ENCODE measurements at regions not wholly inside any gene's neighbourhood (a gene's known extent, or its start where the extent isn't known, plus 50 kb on each side); places are given as distances from the start of the nearest gene placed in this dataset.

DNA sequence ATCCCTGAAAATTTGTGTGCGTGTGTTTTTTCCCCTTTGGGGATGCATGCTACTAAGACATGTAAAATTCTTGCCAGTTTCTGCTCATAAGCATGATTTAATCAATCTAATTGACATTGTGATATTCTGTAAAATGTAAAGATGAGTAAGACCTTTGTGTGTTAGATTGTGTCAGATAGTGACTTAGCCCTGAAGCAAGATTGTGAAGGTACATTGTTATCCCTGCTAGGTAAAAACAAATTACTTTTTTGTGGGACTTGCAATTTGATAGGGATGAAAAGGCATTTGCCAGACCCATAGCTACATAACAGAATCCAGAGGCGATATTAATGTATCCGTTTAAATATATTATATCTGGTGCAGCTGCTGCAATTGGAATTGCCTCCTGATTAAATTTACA lies 338.0 kb downstream of the RWDD3 start:
- peaks cover 5% of the 10 kb centered on the region for H3K27me3 Mint-ChIP-seq (ENCODE audit: low read depth, unreplicated experiment)
- H3K79me2 ChIP-seq (ENCODE audit: insufficient read depth, low read length): no peaks in the 10 kb centered on the region

DNA sequence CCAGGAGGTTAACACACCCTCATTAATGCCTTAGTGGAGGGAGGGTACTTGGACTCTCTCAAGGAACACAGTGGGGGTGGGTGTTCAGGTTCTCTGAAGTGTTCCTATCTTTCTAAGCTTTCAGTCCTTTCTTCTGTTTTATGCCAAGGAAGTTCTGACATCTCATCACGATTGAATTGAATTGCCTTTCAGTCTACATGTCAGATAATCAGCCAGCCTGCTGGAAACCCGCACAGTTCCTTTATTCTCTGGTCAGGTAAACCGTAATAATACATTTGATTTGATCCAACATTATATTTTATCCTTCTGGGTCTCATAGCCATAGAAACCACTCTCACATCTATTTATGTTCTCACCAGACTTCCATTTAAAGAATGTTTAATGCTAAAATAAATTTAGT lies 339.0 kb downstream of the RWDD3 start:
- no peaks in the 10 kb centered on the region for H3K36me3 Mint-ChIP-seq (ENCODE audit: low read depth, unreplicated experiment)
- H3K9me3 Mint-ChIP-seq (ENCODE audit: unreplicated experiment): peaks cover 3% of the 10 kb centered on the region
- Histone ChIP-seq H3K9ac (ENCODE audit: low read length) (no peak overlapping the region), H4K20me1 (ENCODE audit: insufficient read depth, low read length) (no peaks in the 10 kb centered on the region), H3K27ac (ENCODE audit: low read depth, low read length) (no peak overlapping the region), H3K36me3 (ENCODE audit: insufficient read depth, low read length) (no peaks in the 10 kb centered on the region), H3K9me3 (ENCODE audit: insufficient read depth, low read depth, low read length) (no peaks in the 10 kb centered on the region), H3K4me2 (ENCODE audit: low read length) (no peak overlapping the region), H2AFZ (ENCODE audit: low read depth, low read length) (no peak overlapping the region), H3K79me2 (ENCODE audit: insufficient read depth, low read length) (no peaks in the 10 kb centered on the region), H3K4me3 (ENCODE audit: insufficient read depth, low read depth, low read length) (no peak overlapping the region), H3K4me1 (ENCODE audit: insufficient read depth, low read length) (no peaks in the 10 kb centered on the region), H3K27me3 (ENCODE audit: insufficient read depth, low read length) (no peaks in the 10 kb centered on the region)
- DNase-seq (ENCODE audit: low read depth): no peak
- no peak for TF ChIP-seq EZH2 (IDR thresholded peaks at IDR 0.05; ENCODE audit: insufficient read depth, low read length)
- TF ChIP-seq, protein P1, sequence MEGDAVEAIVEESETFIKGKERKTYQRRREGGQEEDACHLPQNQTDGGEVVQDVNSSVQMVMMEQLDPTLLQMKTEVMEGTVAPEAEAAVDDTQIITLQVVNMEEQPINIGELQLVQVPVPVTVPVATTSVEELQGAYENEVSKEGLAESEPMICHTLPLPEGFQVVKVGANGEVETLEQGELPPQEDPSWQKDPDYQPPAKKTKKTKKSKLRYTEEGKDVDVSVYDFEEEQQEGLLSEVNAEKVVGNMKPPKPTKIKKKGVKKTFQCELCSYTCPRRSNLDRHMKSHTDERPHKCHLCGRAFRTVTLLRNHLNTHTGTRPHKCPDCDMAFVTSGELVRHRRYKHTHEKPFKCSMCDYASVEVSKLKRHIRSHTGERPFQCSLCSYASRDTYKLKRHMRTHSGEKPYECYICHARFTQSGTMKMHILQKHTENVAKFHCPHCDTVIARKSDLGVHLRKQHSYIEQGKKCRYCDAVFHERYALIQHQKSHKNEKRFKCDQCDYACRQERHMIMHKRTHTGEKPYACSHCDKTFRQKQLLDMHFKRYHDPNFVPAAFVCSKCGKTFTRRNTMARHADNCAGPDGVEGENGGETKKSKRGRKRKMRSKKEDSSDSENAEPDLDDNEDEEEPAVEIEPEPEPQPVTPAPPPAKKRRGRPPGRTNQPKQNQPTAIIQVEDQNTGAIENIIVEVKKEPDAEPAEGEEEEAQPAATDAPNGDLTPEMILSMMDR (IDR thresholded peaks at IDR 0.05; ENCODE audit: insufficient read depth, low read depth, low read length): no peak
- H3K27ac Mint-ChIP-seq (ENCODE audit: unreplicated experiment): no peak overlapping the region
- no peak overlapping the region for H3K4me3 Mint-ChIP-seq (ENCODE audit: unreplicated experiment)
- peaks cover 5% of the 10 kb centered on the region for H3K27me3 Mint-ChIP-seq (ENCODE audit: low read depth, unreplicated experiment)
- FAIRE-seq: no peak
- H3K4me1 Mint-ChIP-seq (ENCODE audit: low read depth, unreplicated experiment): no peaks in the 10 kb centered on the region

More for the DNA sequence above, 338.0 kb downstream of the RWDD3 start:
- Histone ChIP-seq H2AFZ (ENCODE audit: low read depth, low read length) (no peak overlapping the region), H3K36me3 (ENCODE audit: insufficient read depth, low read length) (no peaks in the 10 kb centered on the region), H3K4me2 (ENCODE audit: low read length) (no peak overlapping the region), H3K9ac (ENCODE audit: low read length) (no peak overlapping the region), H3K4me3 (ENCODE audit: insufficient read depth, low read depth, low read length) (no peak overlapping the region), H3K9me3 (ENCODE audit: insufficient read depth, low read depth, low read length) (no peaks in the 10 kb centered on the region), H3K27ac (ENCODE audit: low read depth, low read length) (no peak overlapping the region), H4K20me1 (ENCODE audit: insufficient read depth, low read length) (no peaks in the 10 kb centered on the region), H3K4me1 (ENCODE audit: insufficient read depth, low read length) (no peaks in the 10 kb centered on the region), H3K27me3 (ENCODE audit: insufficient read depth, low read length) (no peaks in the 10 kb centered on the region)
- DNase-seq (ENCODE audit: low read depth) (no peak), FAIRE-seq (no peak)
- H3K4me1 Mint-ChIP-seq (ENCODE audit: low read depth, unreplicated experiment): no peaks in the 10 kb centered on the region
- H3K4me3 Mint-ChIP-seq (ENCODE audit: unreplicated experiment): no peak overlapping the region
- H3K9me3 Mint-ChIP-seq (ENCODE audit: unreplicated experiment): peaks cover 3% of the 10 kb centered on the region
- no peak overlapping the region for H3K27ac Mint-ChIP-seq (ENCODE audit: unreplicated experiment)
- TF ChIP-seq, protein P1 (IDR thresholded peaks at IDR 0.05; ENCODE audit: insufficient read depth, low read depth, low read length): no peak
- TF ChIP-seq EZH2 (IDR thresholded peaks at IDR 0.05; ENCODE audit: insufficient read depth, low read length): no peak
- H3K36me3 Mint-ChIP-seq (ENCODE audit: low read depth, unreplicated experiment): no peaks in the 10 kb centered on the region

DNA sequence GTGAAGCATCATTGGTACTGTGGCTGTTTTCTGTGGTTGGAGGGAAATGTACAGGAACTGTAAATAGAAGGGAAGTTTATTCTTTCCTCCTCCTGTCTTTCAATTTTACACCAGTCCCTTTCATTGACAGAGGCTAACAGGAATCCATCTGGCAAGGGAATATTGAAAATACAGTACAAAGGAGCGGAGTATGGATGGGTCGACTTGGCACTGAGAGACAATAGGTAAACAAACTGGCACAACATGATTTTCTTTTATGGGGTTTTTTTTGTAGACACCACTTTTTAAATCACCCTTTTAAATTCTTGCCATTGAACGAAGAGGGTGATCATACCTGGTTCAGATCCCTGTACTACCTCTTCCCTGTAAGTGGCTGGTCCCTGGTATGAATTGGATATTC lies 341.3 kb downstream of the RWDD3 start:
- H3K4me3 Mint-ChIP-seq (ENCODE audit: unreplicated experiment): no peak overlapping the region
- FAIRE-seq: no peak
- H3K9ac ChIP-seq (ENCODE audit: low read length): no peak overlapping the region

More for the DNA sequence above, 341.3 kb downstream of the RWDD3 start:
- no peak for DNase-seq (ENCODE audit: low read depth)
- Histone ChIP-seq H3K4me2 (ENCODE audit: low read length) (no peak overlapping the region), H3K9me3 (ENCODE audit: insufficient read depth, low read depth, low read length) (no peaks in the 10 kb centered on the region), H3K4me3 (ENCODE audit: insufficient read depth, low read depth, low read length) (no peak overlapping the region), H3K27me3 (ENCODE audit: insufficient read depth, low read length) (no peaks in the 10 kb centered on the region), H2AFZ (ENCODE audit: low read depth, low read length) (no peak overlapping the region), H4K20me1 (ENCODE audit: insufficient read depth, low read length) (no peaks in the 10 kb centered on the region), H3K27ac (ENCODE audit: low read depth, low read length) (no peak overlapping the region), H3K4me1 (ENCODE audit: insufficient read depth, low read length) (no peaks in the 10 kb centered on the region), H3K79me2 (ENCODE audit: insufficient read depth, low read length) (no peaks in the 10 kb centered on the region), H3K36me3 (ENCODE audit: insufficient read depth, low read length) (no peaks in the 10 kb centered on the region)
- Mint-ChIP-seq H3K4me1 (ENCODE audit: low read depth, unreplicated experiment) (no peaks in the 10 kb centered on the region), H3K27ac (ENCODE audit: unreplicated experiment) (no peak overlapping the region), H3K9me3 (ENCODE audit: unreplicated experiment) (peaks cover 3% of the 10 kb centered on the region), H3K36me3 (ENCODE audit: low read depth, unreplicated experiment) (no peaks in the 10 kb centered on the region), H3K27me3 (ENCODE audit: low read depth, unreplicated experiment) (peaks cover 5% of the 10 kb centered on the region)
- no peak for TF ChIP-seq EZH2 (IDR thresholded peaks at IDR 0.05; ENCODE audit: insufficient read depth, low read length)
- TF ChIP-seq, protein P1 (IDR thresholded peaks at IDR 0.05; ENCODE audit: insufficient read depth, low read depth, low read length): no peak

Measured in astrocyte (in vitro differentiated cells and primary cell).